ENCODE measurements at regions not wholly inside any gene's neighbourhood (a gene's known extent, or its start where the extent isn't known, plus 50 kb on each side); places are given as distances from the start of the nearest gene placed in this dataset.

DNA sequence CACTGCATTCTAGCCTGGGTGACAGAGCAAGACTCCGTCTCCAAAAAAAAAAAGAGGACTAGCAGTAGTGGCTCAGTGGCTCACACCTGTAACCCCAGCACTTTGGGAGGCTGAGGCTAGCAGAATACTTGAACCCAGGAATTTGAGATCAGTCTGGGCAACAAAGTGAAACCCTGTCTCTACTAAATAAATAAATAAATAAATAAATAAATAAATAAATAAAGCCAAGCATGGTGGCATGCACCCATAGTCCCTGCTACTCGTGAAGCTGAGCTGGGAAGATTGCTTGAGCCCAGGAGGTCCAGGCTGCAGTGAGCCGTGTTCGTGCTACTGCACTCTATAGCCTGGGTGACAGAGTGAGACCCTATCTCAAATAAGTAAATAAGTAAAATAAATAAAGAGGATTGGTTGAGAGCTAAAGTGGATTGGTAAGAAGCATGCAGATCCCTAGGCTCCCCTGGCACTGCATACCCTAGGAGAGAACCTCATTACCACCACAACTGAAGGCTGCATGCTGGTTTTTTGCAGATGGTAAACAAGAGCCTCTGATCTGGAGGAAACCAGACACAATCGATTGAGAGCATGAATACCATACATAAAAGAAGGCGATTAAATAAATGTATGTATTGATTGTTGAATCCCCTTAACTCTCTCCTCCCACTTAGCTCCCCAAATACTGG, 163.2 kb downstream of the REEP3 start (continued):
- no peak for TF ChIP-seq ZNF501 (tag by site-specific recombination; IDR thresholded peaks at IDR 0.05)
- no peak for TF ChIP-seq SP7 (tag by site-specific recombination; IDR thresholded peaks at IDR 0.05)
- TF ChIP-seq ZNF140 (tag by site-specific recombination; IDR thresholded peaks at IDR 0.05): peak; percentile 62
- 0 out of 2 replicates have a peak, but pooled peaks have one; percentile 26 for TF ChIP-seq ZNF202 (tag by site-specific recombination; IDR thresholded peaks at IDR 0.05; ENCODE audit: borderline replicate concordance)
- TF ChIP-seq ZNF24 (tag by site-specific recombination; IDR thresholded peaks at IDR 0.05): no peak
- no peak for TF ChIP-seq HOXC10 (CRISPR knock-in tag; IDR thresholded peaks at IDR 0.05)
- TF ChIP-seq ZNF76 (tag by site-specific recombination; IDR thresholded peaks at IDR 0.05; ENCODE audit: borderline replicate concordance, low read depth): no peak
- TF ChIP-seq ZNF335 (tag by site-specific recombination; conservative IDR thresholded peaks at IDR 0.05): no peak
- TF ChIP-seq, protein P1, sequence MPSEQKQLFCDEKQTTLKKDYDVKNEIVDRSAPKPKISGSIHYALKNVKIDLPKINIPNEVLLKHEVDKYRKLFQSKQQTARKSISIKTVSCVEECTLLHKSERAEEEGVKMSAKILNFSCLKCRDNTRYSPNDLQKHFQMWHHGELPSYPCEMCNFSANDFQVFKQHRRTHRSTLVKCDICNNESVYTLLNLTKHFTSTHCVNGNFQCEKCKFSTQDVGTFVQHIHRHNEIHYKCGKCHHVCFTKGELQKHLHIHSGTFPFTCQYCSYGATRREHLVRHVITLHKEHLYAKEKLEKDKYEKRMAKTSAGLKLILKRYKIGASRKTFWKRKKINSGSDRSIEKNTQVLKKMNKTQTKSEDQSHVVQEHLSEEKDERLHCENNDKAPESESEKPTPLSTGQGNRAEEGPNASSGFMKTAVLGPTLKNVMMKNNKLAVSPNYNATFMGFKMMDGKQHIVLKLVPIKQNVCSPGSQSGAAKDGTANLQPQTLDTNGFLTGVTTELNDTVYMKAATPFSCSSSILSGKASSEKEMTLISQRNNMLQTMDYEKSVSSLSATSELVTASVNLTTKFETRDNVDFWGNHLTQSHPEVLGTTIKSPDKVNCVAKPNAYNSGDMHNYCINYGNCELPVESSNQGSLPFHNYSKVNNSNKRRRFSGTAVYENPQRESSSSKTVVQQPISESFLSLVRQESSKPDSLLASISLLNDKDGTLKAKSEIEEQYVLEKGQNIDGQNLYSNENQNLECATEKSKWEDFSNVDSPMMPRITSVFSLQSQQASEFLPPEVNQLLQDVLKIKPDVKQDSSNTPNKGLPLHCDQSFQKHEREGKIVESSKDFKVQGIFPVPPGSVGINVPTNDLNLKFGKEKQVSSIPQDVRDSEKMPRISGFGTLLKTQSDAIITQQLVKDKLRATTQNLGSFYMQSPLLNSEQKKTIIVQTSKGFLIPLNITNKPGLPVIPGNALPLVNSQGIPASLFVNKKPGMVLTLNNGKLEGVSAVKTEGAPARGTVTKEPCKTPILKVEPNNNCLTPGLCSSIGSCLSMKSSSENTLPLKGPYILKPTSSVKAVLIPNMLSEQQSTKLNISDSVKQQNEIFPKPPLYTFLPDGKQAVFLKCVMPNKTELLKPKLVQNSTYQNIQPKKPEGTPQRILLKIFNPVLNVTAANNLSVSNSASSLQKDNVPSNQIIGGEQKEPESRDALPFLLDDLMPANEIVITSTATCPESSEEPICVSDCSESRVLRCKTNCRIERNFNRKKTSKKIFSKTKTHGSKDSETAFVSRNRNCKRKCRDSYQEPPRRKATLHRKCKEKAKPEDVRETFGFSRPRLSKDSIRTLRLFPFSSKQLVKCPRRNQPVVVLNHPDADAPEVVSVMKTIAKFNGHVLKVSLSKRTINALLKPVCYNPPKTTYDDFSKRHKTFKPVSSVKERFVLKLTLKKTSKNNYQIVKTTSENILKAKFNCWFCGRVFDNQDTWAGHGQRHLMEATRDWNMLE (tag by site-specific recombination; conservative IDR thresholded peaks at IDR 0.05; ENCODE audit: low read depth): peak; percentile 78
- TF ChIP-seq ZNF184 (tag by site-specific recombination; IDR thresholded peaks at IDR 0.05): no peak
- TF ChIP-seq ZNF777 (tag by site-specific recombination; IDR thresholded peaks at IDR 0.05; ENCODE audit: borderline replicate concordance): no peak
- TF ChIP-seq ZFP69B (tag by site-specific recombination; IDR thresholded peaks at IDR 0.05): no peak
- no peak for TF ChIP-seq KLF1 (tag by site-specific recombination; IDR thresholded peaks at IDR 0.05)
- TF ChIP-seq ZNF473 (tag by site-specific recombination; IDR thresholded peaks at IDR 0.05): no peak
- no peak for TF ChIP-seq ZNF157 (tag by site-specific recombination; IDR thresholded peaks at IDR 0.05)
- TF ChIP-seq ZNF324 (tag by site-specific recombination; IDR thresholded peaks at IDR 0.05): no peak
- TF ChIP-seq ZFP37 (tag by site-specific recombination; IDR thresholded peaks at IDR 0.05): no peak
- no peak for TF ChIP-seq ZNF112 (tag by site-specific recombination; IDR thresholded peaks at IDR 0.05)
- peak; percentile 38; the same call in 1 of the 2 replicates for TF ChIP-seq ZBTB21 (tag by site-specific recombination; IDR thresholded peaks at IDR 0.05)
- TF ChIP-seq, protein P2, sequence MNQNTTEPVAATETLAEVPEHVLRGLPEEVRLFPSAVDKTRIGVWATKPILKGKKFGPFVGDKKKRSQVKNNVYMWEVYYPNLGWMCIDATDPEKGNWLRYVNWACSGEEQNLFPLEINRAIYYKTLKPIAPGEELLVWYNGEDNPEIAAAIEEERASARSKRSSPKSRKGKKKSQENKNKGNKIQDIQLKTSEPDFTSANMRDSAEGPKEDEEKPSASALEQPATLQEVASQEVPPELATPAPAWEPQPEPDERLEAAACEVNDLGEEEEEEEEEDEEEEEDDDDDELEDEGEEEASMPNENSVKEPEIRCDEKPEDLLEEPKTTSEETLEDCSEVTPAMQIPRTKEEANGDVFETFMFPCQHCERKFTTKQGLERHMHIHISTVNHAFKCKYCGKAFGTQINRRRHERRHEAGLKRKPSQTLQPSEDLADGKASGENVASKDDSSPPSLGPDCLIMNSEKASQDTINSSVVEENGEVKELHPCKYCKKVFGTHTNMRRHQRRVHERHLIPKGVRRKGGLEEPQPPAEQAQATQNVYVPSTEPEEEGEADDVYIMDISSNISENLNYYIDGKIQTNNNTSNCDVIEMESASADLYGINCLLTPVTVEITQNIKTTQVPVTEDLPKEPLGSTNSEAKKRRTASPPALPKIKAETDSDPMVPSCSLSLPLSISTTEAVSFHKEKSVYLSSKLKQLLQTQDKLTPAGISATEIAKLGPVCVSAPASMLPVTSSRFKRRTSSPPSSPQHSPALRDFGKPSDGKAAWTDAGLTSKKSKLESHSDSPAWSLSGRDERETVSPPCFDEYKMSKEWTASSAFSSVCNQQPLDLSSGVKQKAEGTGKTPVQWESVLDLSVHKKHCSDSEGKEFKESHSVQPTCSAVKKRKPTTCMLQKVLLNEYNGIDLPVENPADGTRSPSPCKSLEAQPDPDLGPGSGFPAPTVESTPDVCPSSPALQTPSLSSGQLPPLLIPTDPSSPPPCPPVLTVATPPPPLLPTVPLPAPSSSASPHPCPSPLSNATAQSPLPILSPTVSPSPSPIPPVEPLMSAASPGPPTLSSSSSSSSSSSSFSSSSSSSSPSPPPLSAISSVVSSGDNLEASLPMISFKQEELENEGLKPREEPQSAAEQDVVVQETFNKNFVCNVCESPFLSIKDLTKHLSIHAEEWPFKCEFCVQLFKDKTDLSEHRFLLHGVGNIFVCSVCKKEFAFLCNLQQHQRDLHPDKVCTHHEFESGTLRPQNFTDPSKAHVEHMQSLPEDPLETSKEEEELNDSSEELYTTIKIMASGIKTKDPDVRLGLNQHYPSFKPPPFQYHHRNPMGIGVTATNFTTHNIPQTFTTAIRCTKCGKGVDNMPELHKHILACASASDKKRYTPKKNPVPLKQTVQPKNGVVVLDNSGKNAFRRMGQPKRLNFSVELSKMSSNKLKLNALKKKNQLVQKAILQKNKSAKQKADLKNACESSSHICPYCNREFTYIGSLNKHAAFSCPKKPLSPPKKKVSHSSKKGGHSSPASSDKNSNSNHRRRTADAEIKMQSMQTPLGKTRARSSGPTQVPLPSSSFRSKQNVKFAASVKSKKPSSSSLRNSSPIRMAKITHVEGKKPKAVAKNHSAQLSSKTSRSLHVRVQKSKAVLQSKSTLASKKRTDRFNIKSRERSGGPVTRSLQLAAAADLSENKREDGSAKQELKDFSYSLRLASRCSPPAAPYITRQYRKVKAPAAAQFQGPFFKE (tag by site-specific recombination; IDR thresholded peaks at IDR 0.05; ENCODE audit: borderline replicate concordance): no peak
- TF ChIP-seq SCRT1 (tag by site-specific recombination; IDR thresholded peaks at IDR 0.05; ENCODE audit: borderline replicate concordance): no peak
- no peak for TF ChIP-seq ZNF548 (tag by site-specific recombination; IDR thresholded peaks at IDR 0.05)
- no peak for TF ChIP-seq ZNF621 (tag by site-specific recombination; IDR thresholded peaks at IDR 0.05)
- no peak; the same call in 1 of the 2 replicates for TF ChIP-seq MZF1 (tag by site-specific recombination; IDR thresholded peaks at IDR 0.05; ENCODE audit: borderline replicate concordance)
- TF ChIP-seq ZNF585B (tag by site-specific recombination; IDR thresholded peaks at IDR 0.05): no peak
- TF ChIP-seq, protein P3, sequence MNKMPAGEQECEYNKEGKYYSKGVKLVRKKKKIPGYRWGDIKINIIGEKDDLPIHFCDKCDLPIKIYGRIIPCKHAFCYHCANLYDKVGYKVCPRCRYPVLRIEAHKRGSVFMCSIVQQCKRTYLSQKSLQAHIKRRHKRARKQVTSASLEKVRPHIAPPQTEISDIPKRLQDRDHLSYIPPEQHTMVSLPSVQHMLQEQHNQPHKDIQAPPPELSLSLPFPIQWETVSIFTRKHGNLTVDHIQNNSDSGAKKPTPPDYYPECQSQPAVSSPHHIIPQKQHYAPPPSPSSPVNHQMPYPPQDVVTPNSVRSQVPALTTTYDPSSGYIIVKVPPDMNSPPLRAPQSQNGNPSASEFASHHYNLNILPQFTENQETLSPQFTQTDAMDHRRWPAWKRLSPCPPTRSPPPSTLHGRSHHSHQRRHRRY (tag by site-specific recombination; IDR thresholded peaks at IDR 0.05): no peak
- TF ChIP-seq ZNF529 (tag by site-specific recombination; IDR thresholded peaks at IDR 0.05; ENCODE audit: insufficient replicate concordance): peak; percentile 41
- TF ChIP-seq, protein P4, sequence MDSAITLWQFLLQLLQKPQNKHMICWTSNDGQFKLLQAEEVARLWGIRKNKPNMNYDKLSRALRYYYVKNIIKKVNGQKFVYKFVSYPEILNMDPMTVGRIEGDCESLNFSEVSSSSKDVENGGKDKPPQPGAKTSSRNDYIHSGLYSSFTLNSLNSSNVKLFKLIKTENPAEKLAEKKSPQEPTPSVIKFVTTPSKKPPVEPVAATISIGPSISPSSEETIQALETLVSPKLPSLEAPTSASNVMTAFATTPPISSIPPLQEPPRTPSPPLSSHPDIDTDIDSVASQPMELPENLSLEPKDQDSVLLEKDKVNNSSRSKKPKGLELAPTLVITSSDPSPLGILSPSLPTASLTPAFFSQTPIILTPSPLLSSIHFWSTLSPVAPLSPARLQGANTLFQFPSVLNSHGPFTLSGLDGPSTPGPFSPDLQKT (IDR thresholded peaks at IDR 0.05; ENCODE audit: borderline replicate concordance, low read depth, low read length): no peak
